Adrenal gland (tissue), 9 donors: ENCODE measurements at regions not wholly inside any gene's neighbourhood (a gene's known extent, or its start where the extent isn't known, plus 50 kb on each side); places are given as distances from the start of the nearest gene placed in this dataset.
A peak's percentile ranks its signal among the peaks of the same experiment; 100 is the strongest.

Experiments used
- DNase-seq, 7 donors: peaks; one replicate each; pipeline ENCODE4 v3.0.0-alpha.2; 2019 to 2020
- H3K27ac ChIP-seq, 5 donors: fragments of 200-600 bp; sonication (generic) in 4 of 5; 1 replicate in 3 of 5; 2 replicates in 2 of 5; pipeline versions ENCODE4 v1.5.1 to v1.8.0; 2016 to 2020; ENCODE audit warnings: mild to moderate bottlenecking in 1 of 5
- H3K27me3 ChIP-seq: fragments of 200-600 bp; 2 replicates; pipeline ENCODE4 v1.8.0; 2021
- H3K36me3 ChIP-seq, 2 donors: fragments of 200-600 bp; replicated peaks in 1 of 2; 1 replicate in 1 of 2; 2 replicates in 1 of 2; pipeline versions ENCODE4 v1.5.1 to v1.8.0; 2018 to 2022
- H3K4me1 ChIP-seq, 2 donors: fragments of 200-600 bp; replicated peaks in 1 of 2; 1 replicate in 1 of 2; 2 replicates in 1 of 2; pipeline versions ENCODE4 v1.5.1 to v1.8.0; 2018 to 2021
- H3K4me3 ChIP-seq, 4 donors: fragments of 200-600 bp; sonication (generic) in 3 of 4; one replicate each; pipeline ENCODE4 v1.5.1; 2016 to 2018
- H3K9me3 ChIP-seq, 3 donors: fragments of 200-600 bp; sonication (generic) in 1 of 3; replicated peaks in 1 of 3; 1 replicate in 2 of 3; 2 replicates in 1 of 3; pipeline versions ENCODE4 v1.5.1 to v1.8.0; 2016 to 2021
- POLR2A ChIP-seq, 2 donors: fragments of 450-650 bp; IDR thresholded peaks; one replicate each; pipeline ENCODE4 v1.6.1; 2017; ENCODE audit warnings: antibody characterized with exemption in 2 of 2, mild to moderate bottlenecking in 2 of 2, moderate library complexity in 1 of 2
- WGBS, 4 donors: extraction: QIAGEN DNeasy Blood & Tissue Kit in 2 of 4; methylation state at CpG; one replicate each; pipeline versions ENCODE4 v1.1.5 to v1.1.7; 2013 to 2017; 5-methylcytosine and 5-hydroxymethylcytosine counted together
- intact Hi-C, 2 donors: fragments of 100-400 bp; cut with DNase I; formaldehyde crosslinking; loops; one replicate each; pipeline versions ENCODE4 v1.14.1 to v1.15.0; 2022 to 2023
- TF ChIP-seq, protein P1 (sequence below), 6 experiments: fragments of 450-650 bp in 4 of 6; fragments of 200-600 bp in 2 of 6; sonication (generic) in 1 of 6; IDR thresholded peaks; 1 replicate in 5 of 6; 2 replicates in 1 of 6; pipeline versions ENCODE4 v1.5.1 to v1.8.0; 2016 to 2021; ENCODE audit warnings: antibody characterized with exemption in 6 of 6, mild to moderate bottlenecking in 2 of 6, moderate library complexity in 1 of 6
- donor health status: healthy with polysubstance abuse.
- donor health status: Bipolar disorder and iron deficiency.
- donor health status: DM: yes; HTN: yes; CAD: no.
- donor health status: DM: no; HTN: no; CAD: no.
- donor health status: DM: no; HTN: no; CAD: no.

DNA sequence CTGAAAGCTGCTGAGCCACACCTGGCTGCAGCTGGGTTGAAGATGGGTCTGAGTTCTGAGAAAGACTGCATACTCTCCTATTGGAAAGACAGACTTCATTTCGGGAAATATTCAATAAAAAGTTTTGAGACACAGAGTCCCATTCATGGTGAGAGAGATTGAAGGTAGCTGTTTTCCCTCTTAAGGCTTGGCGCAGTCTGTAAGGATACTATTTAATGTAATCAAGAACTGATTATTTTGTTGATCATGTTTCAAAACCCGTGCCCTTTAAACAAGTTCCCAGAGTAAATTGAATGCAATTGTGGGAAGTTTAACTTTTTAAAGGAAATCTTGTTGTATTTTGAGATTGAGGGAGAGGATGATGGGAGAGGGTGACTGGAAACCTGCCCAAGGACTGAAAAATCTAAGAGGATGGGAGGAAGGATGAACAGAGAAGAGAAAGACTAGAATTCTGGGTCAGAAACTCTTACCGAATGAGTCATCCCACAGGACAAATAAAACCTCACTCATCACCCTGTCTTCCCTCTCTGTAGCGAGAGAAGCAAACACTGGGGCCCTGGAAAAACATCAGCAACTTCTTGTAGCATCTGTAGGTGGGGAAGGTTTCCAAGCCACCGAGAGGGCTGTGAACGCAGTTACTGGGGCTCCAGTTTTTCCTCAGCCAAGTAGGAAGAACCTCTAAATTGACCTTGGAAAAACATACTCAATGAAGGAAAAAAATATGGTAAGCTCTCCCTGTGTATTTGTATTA lies 193.2 kb upstream of the TPRG1 start:
- Histone ChIP-seq H3K4me3 (no peak overlapping the region), H3K27ac (no peak overlapping the region), H3K9me3 (no peaks in the 10 kb centered on the region), H3K4me1 (peaks cover 0 to 13% of the 10 kb centered on the region in 2 donors), H3K36me3 (no peaks in the 10 kb centered on the region), H3K27me3 (no peaks in the 10 kb centered on the region)
- WGBS, 4 donors = 50 to 56% (median 54%) methylated on average over 7 of the region's 7 CpGs
- intact Hi-C loops = no loop called here
- TF ChIP-seq POLR2A (IDR thresholded peaks at IDR 0.05) = no peak
- TF ChIP-seq, protein P1, sequence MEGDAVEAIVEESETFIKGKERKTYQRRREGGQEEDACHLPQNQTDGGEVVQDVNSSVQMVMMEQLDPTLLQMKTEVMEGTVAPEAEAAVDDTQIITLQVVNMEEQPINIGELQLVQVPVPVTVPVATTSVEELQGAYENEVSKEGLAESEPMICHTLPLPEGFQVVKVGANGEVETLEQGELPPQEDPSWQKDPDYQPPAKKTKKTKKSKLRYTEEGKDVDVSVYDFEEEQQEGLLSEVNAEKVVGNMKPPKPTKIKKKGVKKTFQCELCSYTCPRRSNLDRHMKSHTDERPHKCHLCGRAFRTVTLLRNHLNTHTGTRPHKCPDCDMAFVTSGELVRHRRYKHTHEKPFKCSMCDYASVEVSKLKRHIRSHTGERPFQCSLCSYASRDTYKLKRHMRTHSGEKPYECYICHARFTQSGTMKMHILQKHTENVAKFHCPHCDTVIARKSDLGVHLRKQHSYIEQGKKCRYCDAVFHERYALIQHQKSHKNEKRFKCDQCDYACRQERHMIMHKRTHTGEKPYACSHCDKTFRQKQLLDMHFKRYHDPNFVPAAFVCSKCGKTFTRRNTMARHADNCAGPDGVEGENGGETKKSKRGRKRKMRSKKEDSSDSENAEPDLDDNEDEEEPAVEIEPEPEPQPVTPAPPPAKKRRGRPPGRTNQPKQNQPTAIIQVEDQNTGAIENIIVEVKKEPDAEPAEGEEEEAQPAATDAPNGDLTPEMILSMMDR (IDR thresholded peaks at IDR 0.05) = no peak
- DNase-seq = peak in 3 of 7 donors; percentile 17 to 29 (median 19)

DNA sequence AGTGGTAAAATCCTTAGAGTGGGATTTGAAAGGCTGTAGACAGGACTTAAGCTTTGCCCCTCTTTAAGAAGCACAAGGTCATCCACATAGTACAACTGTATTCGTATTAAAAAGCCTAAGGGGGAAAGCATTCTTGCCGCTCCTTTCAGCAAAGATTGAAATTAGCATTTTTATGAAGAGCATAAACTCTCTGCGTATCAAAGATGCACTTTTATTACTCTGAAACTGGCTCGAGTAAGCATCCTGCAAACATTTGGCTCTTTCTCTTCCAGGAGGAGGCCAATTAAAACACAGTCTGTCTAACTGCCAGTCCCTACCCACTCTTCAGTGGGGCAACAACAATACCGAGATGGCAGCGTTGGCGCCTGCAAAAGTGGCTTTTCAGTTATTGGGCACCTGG lies 192.5 kb upstream of the TPRG1 start:
- intact Hi-C loops = no loop called here
- 78 to 84% (median 79%) methylated on average over 7 of the region's 7 CpGs for WGBS, 4 donors
- TF ChIP-seq POLR2A (IDR thresholded peaks at IDR 0.05) = no peak
- TF ChIP-seq, protein P1 (IDR thresholded peaks at IDR 0.05) = no peak
- H3K4me3 ChIP-seq = no peak overlapping the region
- H3K9me3 ChIP-seq = no peaks in the 10 kb centered on the region
- no peaks in the 10 kb centered on the region for H3K27me3 ChIP-seq
- peaks cover 0 to 10% of the 10 kb centered on the region in 2 donors for H3K4me1 ChIP-seq
- DNase-seq = no peak
- H3K27ac ChIP-seq = no peak overlapping the region
- no peaks in the 10 kb centered on the region for H3K36me3 ChIP-seq

DNA sequence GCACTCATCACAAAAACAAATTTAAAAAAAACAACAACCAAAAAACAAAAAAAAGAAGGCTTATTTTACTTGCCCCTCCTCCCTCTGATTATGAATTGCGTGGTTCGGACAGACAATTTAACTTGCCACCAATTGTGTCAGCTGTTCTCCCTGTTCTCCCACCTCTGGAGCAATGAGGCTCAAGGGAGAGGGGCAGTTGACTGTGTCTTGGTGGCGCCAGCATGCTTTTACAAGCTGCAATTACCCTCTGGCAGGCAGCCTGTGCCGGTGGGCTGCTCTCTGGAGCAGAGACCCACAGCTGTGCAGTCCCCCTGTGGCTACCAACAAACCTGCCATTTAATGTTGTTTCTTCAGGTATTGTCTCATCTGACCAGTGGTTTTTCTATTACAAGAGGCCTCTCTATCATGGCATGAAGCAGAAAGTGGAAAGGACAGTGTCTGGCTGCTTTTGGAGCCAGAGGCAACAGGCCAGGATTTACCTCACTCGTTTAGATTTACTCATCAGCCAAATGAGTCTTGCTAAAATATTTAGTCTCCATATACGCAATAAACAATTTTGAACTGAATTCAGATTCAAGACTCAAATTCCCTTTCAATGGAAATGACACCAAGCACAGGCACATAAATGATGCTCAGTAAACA lies 192.0 kb upstream of the TPRG1 start:
- intact Hi-C loops = no loop called here
- no peak for DNase-seq
- H3K9me3 ChIP-seq = no peaks in the 10 kb centered on the region
- no peaks in the 10 kb centered on the region for H3K27me3 ChIP-seq
- peaks cover 0 to 8% of the 10 kb centered on the region in 2 donors for H3K4me1 ChIP-seq
- no peaks in the 10 kb centered on the region for H3K36me3 ChIP-seq
- no peak overlapping the region for H3K27ac ChIP-seq
- no peak for TF ChIP-seq POLR2A (IDR thresholded peaks at IDR 0.05)
- TF ChIP-seq, protein P1 (IDR thresholded peaks at IDR 0.05) = no peak
- no peak overlapping the region for H3K4me3 ChIP-seq
- WGBS, 4 donors = 82 to 92% (median 85%) methylated on average over 6 of the region's 6 CpGs

DNA sequence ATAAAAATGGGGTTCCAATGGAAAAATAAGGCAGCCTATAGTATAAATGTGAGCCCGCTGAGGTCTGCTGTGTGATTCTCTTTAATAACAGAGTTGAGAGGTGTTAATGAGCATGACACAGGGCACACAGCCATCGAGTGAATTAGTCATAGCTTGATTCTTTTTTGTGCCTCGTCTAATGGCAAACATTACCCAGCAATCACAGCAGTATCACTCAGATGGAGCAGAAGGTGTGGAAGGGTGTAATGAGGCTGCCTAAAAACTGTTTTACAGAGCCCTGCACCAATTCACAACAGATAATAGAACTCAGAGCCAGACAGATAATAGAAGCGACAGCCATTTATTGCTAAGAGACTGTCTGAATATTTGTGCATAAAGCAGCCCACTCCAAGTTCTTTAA lies 178.6 kb upstream of the TPRG1 start:
- no peaks in the 10 kb centered on the region for H3K27me3 ChIP-seq
- no peak for TF ChIP-seq POLR2A (IDR thresholded peaks at IDR 0.05)
- TF ChIP-seq, protein P1 (IDR thresholded peaks at IDR 0.05) = no peak
- no peak for DNase-seq
- H3K4me1 ChIP-seq = no peaks in the 10 kb centered on the region
- H3K9me3 ChIP-seq = no peaks in the 10 kb centered on the region
- WGBS, 4 donors = 82 to 92% (median 84%) methylated on average over 4 of the region's 4 CpGs
- intact Hi-C loops = no loop called here
- H3K27ac ChIP-seq = no peak overlapping the region
- no peak overlapping the region for H3K4me3 ChIP-seq
- H3K36me3 ChIP-seq = no peaks in the 10 kb centered on the region
